GM21381 (cell line): ENCODE measurements at regions not wholly inside any gene's neighbourhood (a gene's known extent, or its start where the extent isn't known, plus 50 kb on each side); places are given as distances from the start of the nearest gene placed in this dataset.
"Not testable (repeated sequence)": the region's sequence is repeated elsewhere in the genome, so short reads cannot be mapped to it uniquely, and the experiment has no call there.

Experiments used
- ATAC-seq: cut with Tn5 transposase; IDR thresholded peaks from one replicate; pipeline ENCODE4 v1.9.1; 2021; ENCODE audit warnings: mild to moderate bottlenecking, moderate library complexity; ENCODE audit not compliant: unreplicated experiment

DNA sequence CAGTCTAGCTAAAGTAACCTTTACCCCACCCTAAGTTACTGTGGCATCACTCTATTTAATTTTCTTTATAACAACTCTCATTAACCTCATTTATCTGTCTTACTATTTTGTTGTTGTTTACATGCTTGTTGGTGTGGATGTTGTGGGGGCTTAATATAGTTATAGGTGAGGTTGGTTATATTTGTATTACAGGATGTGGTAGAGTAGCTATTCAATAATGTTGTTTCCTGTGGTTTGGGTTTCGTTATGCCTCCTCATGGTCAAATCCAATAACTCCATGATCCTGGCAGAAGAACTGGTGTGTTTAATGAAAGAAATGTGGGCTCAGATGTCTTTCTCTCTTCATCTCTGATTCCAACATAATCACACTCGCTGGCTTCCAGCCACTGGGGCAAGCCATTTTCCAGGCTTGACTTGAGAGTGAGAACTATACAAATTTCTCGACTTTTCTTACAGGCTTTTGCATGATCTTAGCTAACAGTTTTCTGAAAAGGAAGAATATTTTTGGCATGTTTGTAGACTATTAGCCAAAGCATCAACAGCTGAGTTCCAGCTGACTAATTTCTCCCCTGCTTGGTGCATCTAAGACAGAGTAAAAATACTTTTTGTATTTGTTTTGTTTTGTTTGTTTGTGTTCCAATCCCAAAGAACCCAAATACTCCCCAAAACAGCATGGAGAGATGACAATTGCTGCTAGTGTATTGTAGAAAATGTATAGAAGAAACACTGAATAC, 303.7 kb upstream of the PAPPA start:
- no peak for ATAC-seq

DNA sequence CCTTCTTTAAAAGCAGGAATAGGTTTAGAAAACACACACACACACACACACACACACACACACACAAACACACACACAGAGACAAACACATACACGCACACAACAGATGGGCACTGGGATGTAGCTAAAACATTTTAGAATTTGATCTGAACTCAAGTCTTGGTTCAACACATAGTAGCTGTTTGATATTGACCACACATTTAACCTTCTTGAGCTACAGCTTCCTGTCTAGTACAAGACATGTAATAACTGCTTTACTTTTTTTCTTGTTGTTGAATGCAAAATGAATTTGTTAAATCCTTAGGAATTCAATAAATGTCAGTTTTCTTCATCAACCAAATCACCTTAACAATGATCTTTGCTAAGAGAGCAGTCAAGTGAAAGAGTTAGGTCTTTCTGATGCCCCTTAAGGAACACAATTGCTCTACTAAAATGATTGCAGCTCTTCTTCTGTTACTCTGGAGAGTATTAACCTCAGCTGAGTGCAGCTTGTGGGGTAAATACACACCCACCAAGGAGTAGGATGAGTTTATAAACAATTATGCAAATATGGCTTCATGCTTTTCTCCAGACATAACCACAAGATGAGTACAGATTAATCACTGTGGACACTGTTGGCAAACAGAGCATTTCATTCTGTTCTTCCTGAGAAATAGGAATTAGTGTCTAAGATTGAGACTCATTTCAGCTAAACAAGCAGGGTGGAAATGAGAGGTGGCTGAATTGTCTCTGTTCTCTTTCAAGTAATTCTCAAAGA, 302.9 kb upstream of the PAPPA start:
- no peak for ATAC-seq

DNA sequence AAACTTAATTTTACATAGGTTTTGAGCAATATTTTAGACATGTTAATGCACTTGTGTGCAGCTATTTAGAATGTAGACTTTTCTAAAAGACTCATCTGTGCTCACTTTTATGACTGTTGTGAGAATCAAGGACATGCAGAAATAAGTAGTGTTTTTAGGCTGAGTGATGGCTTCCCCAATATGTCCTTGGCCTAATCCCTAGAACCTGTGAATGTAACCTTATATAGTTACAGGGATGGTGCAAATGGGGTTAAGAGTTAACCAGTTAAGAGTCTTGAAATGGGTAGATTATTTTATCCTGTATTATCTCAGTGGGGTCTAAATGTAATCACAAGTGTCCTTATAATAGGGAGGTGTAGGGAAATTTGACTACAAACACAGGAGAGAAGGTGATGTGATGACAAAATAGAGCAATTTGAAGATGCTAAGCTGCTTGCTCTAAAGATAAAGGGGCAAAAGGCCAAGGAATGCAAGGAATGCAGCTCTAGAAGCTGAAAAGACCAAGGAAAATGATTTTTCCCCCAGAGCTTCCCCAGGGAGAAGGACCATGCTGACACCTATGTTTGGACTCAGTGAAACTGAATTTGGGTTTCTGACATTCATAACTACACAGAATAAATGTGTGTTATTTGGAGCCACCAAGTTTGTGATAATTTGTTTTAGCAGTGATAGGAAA, 298.0 kb upstream of the PAPPA start:
- no peak for ATAC-seq

DNA sequence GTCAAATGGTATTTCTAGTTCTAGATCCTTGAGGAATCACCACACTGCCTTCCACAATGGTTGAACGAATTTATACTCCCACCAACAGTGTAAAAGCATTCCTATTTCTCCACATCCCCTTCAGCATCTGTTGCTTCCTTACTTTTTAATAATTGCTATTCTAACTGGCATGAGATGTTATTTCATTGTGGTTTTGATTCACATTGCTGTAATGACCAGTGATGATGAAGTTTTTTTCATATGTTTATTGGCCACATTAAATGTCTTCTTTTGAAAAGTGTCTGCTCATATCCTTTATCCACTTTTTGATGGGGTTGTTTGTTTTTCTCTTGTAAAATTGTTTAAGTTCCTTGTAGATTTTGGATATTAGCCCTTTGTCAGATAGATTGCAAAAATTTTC, 295.2 kb upstream of the PAPPA start:
- not testable (repeated sequence) for ATAC-seq

- no peak for ATAC-seq
These were observed 291.6 kb upstream of the PAPPA start for GRCh38 chr9:115862021-115862420.

- ATAC-seq: no peak
These were observed 289.0 kb upstream of the PAPPA start for GRCh38 chr9:115864581-115864980.

DNA sequence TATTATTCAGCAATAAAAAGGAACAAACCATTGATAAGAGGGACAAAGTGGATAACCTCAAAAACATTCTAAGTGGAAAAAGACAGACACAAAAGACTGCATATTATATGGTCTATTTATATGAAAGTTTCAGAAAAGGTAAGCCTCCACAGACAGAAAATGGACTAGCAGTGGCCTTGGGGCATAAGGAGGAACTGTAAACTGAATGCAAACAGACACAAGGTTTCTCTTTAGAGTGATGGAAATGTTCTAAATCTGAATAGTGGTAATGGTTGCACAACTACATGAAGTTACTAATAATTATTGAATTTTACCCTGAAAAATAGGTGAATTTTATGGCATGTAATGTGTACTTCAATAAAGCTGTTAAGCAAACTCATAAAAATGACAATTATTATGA, 286.3 kb upstream of the PAPPA start:
- no peak for ATAC-seq

GRCh38 chr9:115877852-115878438, 275.6 kb upstream of the PAPPA start:
- no peak for ATAC-seq

GRCh38 chr9:115879451-115879850, 274.1 kb upstream of the PAPPA start:
- ATAC-seq: no peak

GRCh38 chr9:115880221-115880885, 273.2 kb upstream of the PAPPA start:
- no peak for ATAC-seq

GRCh38 chr9:115882911-115883310, 270.7 kb upstream of the PAPPA start:
- ATAC-seq: no peak

- ATAC-seq: no peak
These were observed 269.9 kb upstream of the PAPPA start for GRCh38 chr9:115883467-115884329.

GRCh38 chr9:115884846-115885245, 268.7 kb upstream of the PAPPA start:
- ATAC-seq: no peak

GRCh38 chr9:115888131-115888530, 265.5 kb upstream of the PAPPA start:
- no peak for ATAC-seq

DNA sequence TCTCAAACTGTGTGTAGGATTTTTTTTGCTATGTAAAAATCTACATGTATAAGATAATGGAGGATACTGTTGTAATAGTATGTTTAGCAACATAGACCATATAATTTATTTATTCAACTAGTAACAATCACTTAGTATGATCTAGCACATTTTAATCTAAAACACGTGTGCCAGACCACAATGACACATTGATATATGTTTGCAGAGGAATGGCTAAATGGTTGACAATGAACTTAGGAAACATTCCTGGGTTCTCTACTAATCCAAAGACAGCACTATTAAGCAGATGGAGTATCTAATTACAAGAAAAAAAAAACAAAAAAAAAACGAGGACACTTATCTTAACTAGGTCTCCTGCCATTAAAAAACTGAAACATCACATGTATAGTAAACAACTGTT, 261.7 kb upstream of the PAPPA start:
- ATAC-seq: no peak

GRCh38 chr9:115898478-115898877, 255.1 kb upstream of the PAPPA start:
- ATAC-seq: not testable (repeated sequence)

DNA sequence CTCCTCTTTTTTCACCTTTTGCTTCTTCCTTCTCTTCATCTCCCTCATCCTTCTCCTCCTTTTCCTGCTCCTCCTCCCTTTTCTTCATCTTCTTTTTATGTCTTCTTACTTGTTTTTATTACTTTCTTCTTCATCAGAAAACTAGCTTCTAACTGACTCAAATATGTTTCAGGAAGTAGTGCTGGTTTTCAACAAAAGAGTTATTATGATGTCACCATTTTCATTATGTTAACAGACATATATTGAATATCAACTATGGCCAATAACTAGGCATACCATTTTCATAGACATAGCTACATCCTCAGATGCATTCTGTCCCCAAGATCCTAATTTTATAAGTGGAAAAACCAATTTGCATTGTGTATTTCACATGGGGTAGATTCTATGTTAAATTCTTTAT, 252.9 kb upstream of the PAPPA start:
- ATAC-seq: no peak

- no peak for ATAC-seq
These were observed 242.6 kb upstream of the PAPPA start for GRCh38 chr9:115910959-115911358.

DNA sequence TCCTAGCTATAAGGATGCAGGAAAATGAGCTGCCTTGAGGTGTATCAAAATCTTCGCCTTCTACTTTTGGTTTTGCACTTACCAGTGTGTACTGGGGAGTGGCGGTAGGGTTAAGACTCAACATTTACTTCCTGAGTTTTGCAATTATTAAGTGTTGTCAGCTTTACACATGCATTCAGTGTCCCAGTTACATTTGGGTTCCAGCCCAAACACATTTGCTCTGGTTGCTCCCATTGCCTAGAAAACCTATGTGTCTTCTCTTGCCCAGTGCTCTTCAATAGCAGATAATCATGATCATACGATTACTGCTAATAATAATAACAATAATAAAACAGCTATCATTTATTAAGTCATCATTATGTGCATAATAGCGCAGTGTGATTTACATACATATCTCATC, 241.5 kb upstream of the PAPPA start:
- ATAC-seq: no peak

GRCh38 chr9:115913696-115914095, 239.9 kb upstream of the PAPPA start:
- ATAC-seq: no peak
